Skeletal muscle tissue (tissue), 3 donors: ENCODE measurements at regions not wholly inside any gene's neighbourhood (a gene's known extent, or its start where the extent isn't known, plus 50 kb on each side); places are given as distances from the start of the nearest gene placed in this dataset.
"Not testable (repeated sequence)": the region's sequence is repeated elsewhere in the genome, so short reads cannot be mapped to it uniquely, and the experiment has no call there.

ENCODE experiments used
- H3K27ac ChIP-seq: one replicate; pipeline ENCODE4 v1.7.0; 2013; ENCODE audit warnings: mild to moderate bottlenecking, low read depth, low read length, inconsistent platforms
- H3K27me3 ChIP-seq, 3 donors: one replicate each; pipeline ENCODE4 v1.7.0; 2013; ENCODE audit warnings: low read length in 3 of 3; ENCODE audit not compliant: control insufficient read depth in 3 of 3, insufficient read depth in 3 of 3
- H3K36me3 ChIP-seq, 3 donors: one replicate each; pipeline ENCODE4 v1.7.0; 2013; ENCODE audit warnings: low read length in 3 of 3; ENCODE audit not compliant: control insufficient read depth in 3 of 3, insufficient read depth in 3 of 3
- H3K4me1 ChIP-seq, 3 donors: one replicate each; pipeline ENCODE4 v1.7.0; 2013; ENCODE audit warnings: low read length in 3 of 3, mild to moderate bottlenecking in 3 of 3; ENCODE audit not compliant: control insufficient read depth in 3 of 3, insufficient read depth in 3 of 3
- H3K4me3 ChIP-seq, 3 donors: one replicate each; pipeline ENCODE4 v1.7.0; 2013; ENCODE audit warnings: low read length in 3 of 3
- H3K9ac ChIP-seq, 3 donors: one replicate each; pipeline ENCODE4 v1.7.0; 2013; ENCODE audit warnings: low read length in 3 of 3, mild to moderate bottlenecking in 3 of 3, moderate library complexity in 2 of 3, low read depth in 1 of 3
- H3K9me3 ChIP-seq, 3 donors: one replicate each; pipeline ENCODE4 v1.7.0; 2013; ENCODE audit warnings: low read length in 3 of 3; ENCODE audit not compliant: control insufficient read depth in 3 of 3
- donor health status: Osteomylitis.

DNA sequence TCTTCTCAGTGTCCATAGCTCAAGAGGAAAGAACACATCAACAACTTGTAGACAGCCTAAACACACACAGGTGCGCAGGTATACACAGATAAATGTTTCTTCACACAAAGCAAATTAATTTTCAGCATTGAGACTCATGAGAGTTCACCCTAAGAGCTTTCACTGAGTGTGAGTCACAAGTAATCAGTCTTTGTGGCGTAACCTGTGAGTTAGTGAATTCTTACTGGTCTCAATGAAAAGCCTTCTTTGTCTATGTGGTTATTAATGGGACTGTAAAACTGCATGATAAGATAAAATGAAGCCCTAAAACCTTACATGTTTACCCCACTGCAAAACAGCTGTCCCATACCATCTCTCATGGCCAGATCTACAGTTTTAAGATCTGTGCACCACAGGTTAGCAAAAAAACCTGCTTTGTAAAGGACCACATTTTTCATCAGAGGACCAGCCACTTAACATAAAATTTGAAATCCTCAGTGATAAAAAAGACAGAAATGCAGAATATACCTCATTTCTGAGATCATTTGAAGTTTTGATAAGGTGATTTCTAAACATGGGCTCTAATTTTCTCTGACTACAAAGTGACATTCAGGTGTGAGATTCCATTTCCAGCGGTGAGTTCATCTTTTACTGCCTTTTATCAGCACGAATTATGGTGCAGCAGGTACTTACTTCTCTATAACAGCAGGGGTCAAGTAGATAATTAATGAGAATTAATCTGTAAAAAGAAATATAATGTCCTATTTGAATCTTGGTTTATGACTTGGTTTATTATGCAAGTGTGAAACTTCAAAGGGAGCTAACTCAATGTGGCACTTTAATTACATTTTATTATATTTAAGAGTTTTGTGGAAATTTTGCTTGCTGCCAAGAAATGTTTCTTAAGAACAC, 335.7 kb upstream of the PIK3R1 start:
- H3K9me3 ChIP-seq = no peaks in the 10 kb centered on the region
- H3K4me3 ChIP-seq = no peak overlapping the region
- no peaks in the 10 kb centered on the region for H3K4me1 ChIP-seq
- H3K27ac ChIP-seq = no peak overlapping the region
- H3K36me3 ChIP-seq = no peaks in the 10 kb centered on the region
- no peaks in the 10 kb centered on the region for H3K27me3 ChIP-seq
- H3K9ac ChIP-seq = no peak overlapping the region

DNA sequence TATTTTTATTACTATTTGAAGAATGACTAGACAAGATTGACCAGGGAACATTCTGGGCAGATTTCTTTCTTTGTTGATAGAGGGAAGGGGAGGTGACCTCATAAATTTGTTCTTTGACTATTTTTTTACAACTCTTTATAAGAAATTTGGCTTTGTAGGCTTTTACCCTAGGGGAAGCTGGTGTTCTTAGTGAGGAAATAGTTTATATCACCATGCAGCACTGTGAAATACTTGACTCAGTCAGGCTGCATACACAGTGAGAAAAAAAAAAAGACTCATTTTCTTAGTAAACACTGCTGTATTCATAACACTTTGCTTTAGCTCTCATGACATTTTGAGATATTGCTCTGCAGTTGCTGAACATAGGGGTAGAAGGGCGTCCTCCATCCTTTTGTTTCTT, 336.6 kb upstream of the PIK3R1 start:
- H3K4me1 ChIP-seq = no peaks in the 10 kb centered on the region
- H3K9ac ChIP-seq = no peak overlapping the region
- H3K4me3 ChIP-seq = no peak overlapping the region
- H3K9me3 ChIP-seq = no peaks in the 10 kb centered on the region
- H3K27me3 ChIP-seq = no peaks in the 10 kb centered on the region
- H3K27ac ChIP-seq = no peak overlapping the region
- H3K36me3 ChIP-seq = no peaks in the 10 kb centered on the region

DNA sequence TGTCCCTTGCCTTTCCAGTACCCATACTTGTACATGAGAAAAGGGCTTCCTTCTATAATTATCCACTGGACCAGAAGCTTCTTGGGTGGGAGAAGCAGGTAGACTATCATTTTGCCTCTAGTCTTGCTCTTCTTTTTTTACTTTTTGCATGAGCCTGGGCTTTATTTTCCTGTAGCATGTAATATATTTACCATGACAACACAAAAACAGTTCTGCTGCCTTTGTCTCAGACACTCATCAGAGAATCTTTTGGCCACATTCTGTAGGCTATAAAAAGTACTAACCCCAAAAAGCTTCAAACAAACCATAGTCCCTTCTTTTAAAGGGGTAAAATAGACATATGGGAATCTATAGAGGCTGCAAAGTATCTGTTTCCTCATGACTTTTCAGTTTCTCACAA, 339.2 kb upstream of the PIK3R1 start:
- no peak overlapping the region for H3K9ac ChIP-seq
- H3K27ac ChIP-seq = no peak overlapping the region
- H3K36me3 ChIP-seq = no peaks in the 10 kb centered on the region
- no peak overlapping the region for H3K4me3 ChIP-seq
- H3K4me1 ChIP-seq = no peaks in the 10 kb centered on the region
- H3K9me3 ChIP-seq = no peaks in the 10 kb centered on the region
- no peaks in the 10 kb centered on the region for H3K27me3 ChIP-seq

DNA sequence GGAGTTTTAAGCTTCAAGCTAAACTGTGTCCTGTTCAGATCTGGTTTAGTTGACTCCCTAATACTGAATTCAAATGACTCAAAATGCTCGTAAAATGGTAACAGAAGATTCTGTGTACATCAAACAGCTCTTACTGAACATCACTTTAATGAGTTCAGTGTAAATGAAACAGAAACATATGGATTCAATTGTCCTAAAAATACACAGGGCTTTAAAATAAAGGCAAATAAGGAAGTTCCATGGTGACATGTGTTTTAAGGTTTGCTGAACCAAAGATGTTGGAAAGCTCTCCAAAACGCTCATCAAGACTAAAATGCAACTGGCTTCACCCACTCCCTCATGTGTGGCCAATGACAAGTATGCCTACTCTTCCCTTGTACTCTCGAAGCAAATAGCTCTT, 340.0 kb upstream of the PIK3R1 start:
- Histone ChIP-seq H3K36me3 (no peaks in the 10 kb centered on the region), H3K27ac (no peak overlapping the region), H3K27me3 (no peaks in the 10 kb centered on the region), H3K4me3 (no peak overlapping the region), H3K9ac (no peak overlapping the region), H3K4me1 (no peaks in the 10 kb centered on the region), H3K9me3 (no peaks in the 10 kb centered on the region)

DNA sequence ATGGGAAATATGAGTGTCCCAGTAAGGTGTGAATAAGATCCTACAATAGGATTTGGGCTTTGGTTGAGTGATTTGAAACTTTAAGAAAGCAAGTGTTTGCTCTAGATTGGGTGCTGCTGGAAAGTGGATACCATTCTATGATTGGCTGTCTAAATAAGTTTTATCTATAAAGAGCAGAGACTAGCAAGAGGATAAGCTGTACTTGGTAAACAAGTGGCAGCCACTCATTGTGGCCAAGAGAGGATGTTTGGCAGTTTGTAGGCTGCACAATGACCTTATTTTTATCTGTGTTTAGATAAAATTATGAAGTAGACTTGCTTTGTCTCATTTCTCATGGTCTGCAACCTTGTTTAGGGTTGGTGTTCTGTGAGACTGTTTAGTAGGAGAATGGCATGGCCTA, 341.6 kb upstream of the PIK3R1 start:
- H3K36me3 ChIP-seq = no peaks in the 10 kb centered on the region
- H3K9me3 ChIP-seq = no peaks in the 10 kb centered on the region
- no peak overlapping the region for H3K9ac ChIP-seq
- no peaks in the 10 kb centered on the region for H3K4me1 ChIP-seq
- no peaks in the 10 kb centered on the region for H3K27me3 ChIP-seq
- no peak overlapping the region for H3K27ac ChIP-seq
- H3K4me3 ChIP-seq = no peak overlapping the region

DNA sequence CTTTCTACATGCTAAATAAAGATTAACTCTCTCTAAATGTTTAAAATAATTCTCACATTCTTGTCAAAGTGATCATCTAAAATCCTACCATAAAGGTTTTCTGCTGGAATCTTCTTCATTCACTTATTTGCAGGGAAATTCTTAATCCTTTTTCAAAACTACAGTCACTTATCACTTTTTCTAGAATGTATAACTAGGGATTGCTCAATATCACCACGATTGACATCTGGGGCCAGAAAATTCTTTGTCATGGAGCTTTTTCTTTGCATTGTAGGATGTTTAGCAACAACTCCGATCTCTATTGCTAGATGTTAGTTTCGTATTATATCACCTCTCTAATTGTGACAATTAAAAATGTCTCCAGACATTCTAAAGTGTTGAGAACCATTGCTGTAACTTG, 344.9 kb upstream of the PIK3R1 start:
- H3K9me3 ChIP-seq = no peaks in the 10 kb centered on the region
- H3K4me1 ChIP-seq = no peaks in the 10 kb centered on the region
- no peaks in the 10 kb centered on the region for H3K36me3 ChIP-seq
- no peak overlapping the region for H3K9ac ChIP-seq
- H3K4me3 ChIP-seq = no peak overlapping the region
- H3K27ac ChIP-seq = no peak overlapping the region
- H3K27me3 ChIP-seq = no peaks in the 10 kb centered on the region

DNA sequence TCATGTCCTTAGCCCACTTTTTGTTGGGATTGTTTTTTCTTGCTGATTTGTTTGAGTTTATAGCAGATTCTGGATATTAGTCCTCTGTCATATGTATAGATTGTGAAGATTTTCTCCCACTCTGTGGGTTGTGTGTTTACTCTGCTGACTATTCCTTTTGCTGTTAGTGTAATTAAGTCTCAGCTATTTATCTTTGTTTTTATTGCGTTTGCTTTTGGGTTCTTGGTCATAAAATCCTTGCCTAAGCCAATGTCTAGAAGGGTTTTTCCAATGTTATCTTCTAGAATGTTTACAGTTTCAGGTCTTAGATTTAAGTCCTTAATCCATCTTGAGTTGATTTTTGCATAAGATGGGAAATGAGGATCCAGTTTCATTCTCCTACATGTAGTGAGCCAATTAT, 351.2 kb upstream of the PIK3R1 start:
- H3K4me3 ChIP-seq, H3K27ac ChIP-seq, H3K4me1 ChIP-seq, H3K9me3 ChIP-seq, H3K9ac ChIP-seq, H3K36me3 ChIP-seq, H3K27me3 ChIP-seq: not testable (repeated sequence)

DNA sequence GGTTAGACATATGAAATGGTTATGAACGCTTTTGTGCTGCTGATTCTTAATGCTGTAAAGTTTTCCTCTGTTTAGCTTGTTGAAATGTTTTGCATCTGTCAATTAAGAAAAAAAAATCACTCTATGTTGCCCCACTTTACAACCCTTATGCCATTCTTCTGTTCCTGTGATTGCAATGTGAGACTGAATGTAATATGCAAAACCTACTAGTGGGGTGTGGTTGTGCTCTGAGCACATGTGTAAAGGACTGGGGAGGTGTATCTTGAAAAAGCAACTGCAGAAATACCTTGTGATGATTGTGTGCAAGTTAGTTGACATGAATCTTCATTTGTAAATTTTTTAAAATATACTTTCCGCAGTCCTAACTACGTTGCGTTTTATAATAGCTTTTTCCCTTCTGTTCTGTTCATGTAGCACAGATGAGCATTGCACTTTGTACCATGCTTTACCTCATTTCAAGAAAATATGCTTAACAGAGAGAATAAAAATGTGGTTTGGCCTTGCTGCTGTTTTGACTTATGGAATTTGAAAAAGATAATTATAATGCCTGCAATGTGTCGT, 357.0 kb upstream of the PIK3R1 start:
- H3K27ac ChIP-seq = no peak overlapping the region
- H3K27me3 ChIP-seq = no peaks in the 10 kb centered on the region
- no peak overlapping the region for H3K4me3 ChIP-seq
- H3K36me3 ChIP-seq = no peaks in the 10 kb centered on the region
- H3K9ac ChIP-seq = no peak overlapping the region
- H3K9me3 ChIP-seq = no peaks in the 10 kb centered on the region
- H3K4me1 ChIP-seq = no peaks in the 10 kb centered on the region

DNA sequence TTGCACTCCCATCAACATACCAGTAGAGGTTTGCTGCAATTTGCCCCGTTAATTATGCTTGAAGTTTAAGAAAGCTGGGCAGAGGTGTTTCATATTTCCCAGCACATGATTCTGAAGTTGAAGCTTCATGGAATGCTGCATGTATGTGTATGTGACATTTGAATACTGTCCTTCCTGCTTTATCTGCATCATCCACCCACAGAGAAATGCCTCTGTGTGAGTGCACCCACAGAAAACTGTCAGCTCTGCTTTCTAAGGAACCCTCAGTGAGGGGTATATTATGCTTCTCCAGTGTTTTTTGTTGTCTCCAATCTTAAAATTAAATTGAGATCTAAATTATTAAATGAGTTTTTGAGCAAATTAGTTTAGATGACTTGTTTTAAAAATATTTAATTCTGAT, 358.1 kb upstream of the PIK3R1 start:
- Histone ChIP-seq H3K27ac (no peak overlapping the region), H3K4me1 (no peaks in the 10 kb centered on the region), H3K36me3 (no peaks in the 10 kb centered on the region), H3K9me3 (no peaks in the 10 kb centered on the region), H3K27me3 (no peaks in the 10 kb centered on the region), H3K4me3 (no peak overlapping the region), H3K9ac (no peak overlapping the region)

DNA sequence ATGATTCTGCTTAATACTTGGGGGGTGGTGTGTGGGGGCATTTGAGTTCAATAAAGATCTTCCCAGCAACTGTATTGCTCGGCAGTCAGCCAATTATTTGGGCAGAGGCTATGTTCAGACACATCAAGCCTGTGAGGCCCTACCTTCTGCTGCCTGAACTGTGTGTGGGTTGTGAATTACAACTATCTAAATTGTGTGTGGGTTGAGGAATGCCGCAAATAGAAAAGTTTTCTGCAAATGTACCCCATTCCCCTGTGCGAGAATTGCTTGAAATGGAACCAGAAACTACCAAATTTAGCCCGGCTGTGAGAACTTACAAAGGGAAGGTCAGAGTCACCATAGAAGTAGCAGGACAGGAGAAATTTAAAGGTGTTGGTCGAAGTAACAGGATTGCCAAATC, 360.0 kb upstream of the PIK3R1 start:
- no peaks in the 10 kb centered on the region for H3K36me3 ChIP-seq

More for the DNA sequence above, 360.0 kb upstream of the PIK3R1 start:
- Histone ChIP-seq H3K27me3 (no peaks in the 10 kb centered on the region), H3K27ac (no peak overlapping the region), H3K9me3 (no peaks in the 10 kb centered on the region), H3K4me1 (no peaks in the 10 kb centered on the region), H3K9ac (no peak overlapping the region), H3K4me3 (no peak overlapping the region)
